ENCODE measurements at regions not wholly inside any gene's neighbourhood (a gene's known extent, or its start where the extent isn't known, plus 50 kb on each side); places are given as distances from the start of the nearest gene placed in this dataset.

- TF ChIP-seq CTCF (IDR thresholded peaks at IDR 0.05; ENCODE audit: insufficient read depth, low read length, poor library complexity, severe bottlenecking), result no peak
- no peak for DNase-seq (ENCODE audit: low read depth)
- H3K27me3 ChIP-seq (ENCODE audit: control insufficient read depth, insufficient read depth, low read length), result no peaks in the 10 kb centered on the region
- H3K36me3 ChIP-seq (ENCODE audit: control insufficient read depth, insufficient read depth, low read length), result no peaks in the 10 kb centered on the region
- H3K4me3 ChIP-seq (ENCODE audit: low read depth, low read length), result no peak overlapping the region
Measured at GRCh38 chr3:170741756-170742529, 128.1 kb downstream of the RPL22L1 start.

- TF ChIP-seq CTCF (IDR thresholded peaks at IDR 0.05; ENCODE audit: insufficient read depth, low read length, poor library complexity, severe bottlenecking), result no peak
Measured at GRCh38 chr3:170740726-170741591, 129.0 kb downstream of the RPL22L1 start.

GRCh38 chr3:170740285-170740684, 129.7 kb downstream of the RPL22L1 start:
- no peak for DNase-seq (ENCODE audit: low read depth)
- TF ChIP-seq CTCF (IDR thresholded peaks at IDR 0.05; ENCODE audit: insufficient read depth, low read length, poor library complexity, severe bottlenecking), result no peak
- H3K36me3 ChIP-seq (ENCODE audit: control insufficient read depth, insufficient read depth, low read length), result no peaks in the 10 kb centered on the region
- no peak overlapping the region for H3K4me3 ChIP-seq (ENCODE audit: low read depth, low read length)
- H3K27me3 ChIP-seq (ENCODE audit: control insufficient read depth, insufficient read depth, low read length), result no peaks in the 10 kb centered on the region

More at GRCh38 chr3:170740726-170741591, 129.0 kb downstream of the RPL22L1 start:
- H3K27me3 ChIP-seq (ENCODE audit: control insufficient read depth, insufficient read depth, low read length), result no peaks in the 10 kb centered on the region
- DNase-seq (ENCODE audit: low read depth), result no peak
- H3K36me3 ChIP-seq (ENCODE audit: control insufficient read depth, insufficient read depth, low read length), result no peaks in the 10 kb centered on the region
- no peak overlapping the region for H3K4me3 ChIP-seq (ENCODE audit: low read depth, low read length)

GRCh38 chr3:170739410-170739809, 130.6 kb downstream of the RPL22L1 start:
- Histone ChIP-seq H3K27me3 (ENCODE audit: control insufficient read depth, insufficient read depth, low read length) (no peaks in the 10 kb centered on the region), H3K36me3 (ENCODE audit: control insufficient read depth, insufficient read depth, low read length) (no peaks in the 10 kb centered on the region), H3K4me3 (ENCODE audit: low read depth, low read length) (no peak overlapping the region)
- TF ChIP-seq CTCF (IDR thresholded peaks at IDR 0.05; ENCODE audit: insufficient read depth, low read length, poor library complexity, severe bottlenecking), result no peak
- no peak for DNase-seq (ENCODE audit: low read depth)

GRCh38 chr3:170738766-170739165, 131.2 kb downstream of the RPL22L1 start:
- TF ChIP-seq CTCF (IDR thresholded peaks at IDR 0.05; ENCODE audit: insufficient read depth, low read length, poor library complexity, severe bottlenecking), result no peak
- no peak overlapping the region for H3K4me3 ChIP-seq (ENCODE audit: low read depth, low read length)
- no peak for DNase-seq (ENCODE audit: low read depth)
- no peaks in the 10 kb centered on the region for H3K36me3 ChIP-seq (ENCODE audit: control insufficient read depth, insufficient read depth, low read length)
- no peaks in the 10 kb centered on the region for H3K27me3 ChIP-seq (ENCODE audit: control insufficient read depth, insufficient read depth, low read length)
